Vagina (tissue), 2 donors: ENCODE measurements at regions not wholly inside any gene's neighbourhood (a gene's known extent, or its start where the extent isn't known, plus 50 kb on each side); places are given as distances from the start of the nearest gene placed in this dataset.

Experiments
- DNase-seq, 2 donors: peaks; one replicate each; pipeline ENCODE4 v3.0.0-alpha.2; 2017; ENCODE audit errors: extremely low spot score in 2 of 2
- H3K27ac ChIP-seq: fragments of 200-600 bp; sonication (generic); one replicate; pipeline ENCODE4 v1.5.1; 2019
- H3K27me3 ChIP-seq: fragments of 200-600 bp; sonication (generic); one replicate; pipeline ENCODE4 v1.5.1; 2019
- H3K36me3 ChIP-seq, 2 donors: fragments of 200-600 bp; sonication (generic); one replicate each; pipeline ENCODE4 v1.5.1; 2017 to 2019
- H3K4me1 ChIP-seq: fragments of 200-600 bp; sonication (generic); one replicate; pipeline ENCODE4 v1.5.1; 2019
- H3K4me3 ChIP-seq, 2 donors: fragments of 200-600 bp; sonication (generic); 1 replicate in 1 of 2; 2 replicates in 1 of 2; pipeline ENCODE4 v1.5.1; 2016 to 2019
- H3K9me3 ChIP-seq: fragments of 200-600 bp; sonication (generic); one replicate; pipeline ENCODE4 v1.5.1; 2019
- POLR2A ChIP-seq, 2 donors: fragments of 450-650 bp; IDR thresholded peaks; one replicate each; pipeline ENCODE4 v1.6.1; 2017; ENCODE audit warnings: antibody characterized with exemption in 2 of 2, mild to moderate bottlenecking in 2 of 2, moderate library complexity in 2 of 2
- POLR2AphosphoS5 ChIP-seq, 2 donors: sonication (generic); formaldehyde crosslinking; IDR thresholded peaks; one replicate each; pipeline ENCODE4 v1.9.0; 2017; ENCODE audit warnings: antibody characterized with exemption in 2 of 2, mild to moderate bottlenecking in 2 of 2, low read depth in 1 of 2; ENCODE audit not compliant: insufficient read depth in 1 of 2
- intact Hi-C: fragments of 100-400 bp; cut with DNase I; formaldehyde crosslinking; loops from one replicate; pipeline ENCODE4 v1.15.1; 2023
- TF ChIP-seq, protein P1 (sequence below), 3 experiments: fragments of 450-650 bp in 2 of 3; fragments of 200-600 bp in 1 of 3; sonication (generic) in 1 of 3; IDR thresholded peaks; one replicate each; pipeline ENCODE4 v1.5.1; 2017 to 2019; ENCODE audit warnings: antibody characterized with exemption in 3 of 3, mild to moderate bottlenecking in 2 of 3, moderate library complexity in 2 of 3

DNA sequence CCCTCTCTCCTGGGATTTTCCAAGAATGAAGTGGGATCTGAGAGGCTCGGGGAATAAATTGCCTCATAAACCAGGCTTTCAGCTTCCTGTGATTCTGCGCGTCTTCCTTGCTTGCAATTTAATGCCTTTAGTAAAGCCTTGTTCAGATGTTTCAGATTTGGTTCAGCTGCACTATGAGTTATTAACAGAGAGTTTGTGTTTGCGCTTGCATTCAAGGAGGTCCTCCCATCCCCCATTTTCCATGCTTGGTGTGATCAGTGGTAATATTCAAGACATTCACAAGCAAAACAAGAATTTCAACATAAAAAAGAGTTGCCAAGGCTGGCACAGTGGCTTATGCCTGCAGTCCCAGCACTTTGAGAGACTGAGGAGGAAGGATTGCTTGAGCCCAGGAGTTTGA, 1068.9 kb downstream of the TYW1 start:
- Histone ChIP-seq H3K27me3 (no peaks in the 10 kb centered on the region), H3K9me3 (no peaks in the 10 kb centered on the region), H3K4me1 (no peaks in the 10 kb centered on the region), H3K4me3 (no peak overlapping the region), H3K36me3 (no peaks in the 10 kb centered on the region), H3K27ac (no peak overlapping the region)
- intact Hi-C loops: no loop called here
- TF ChIP-seq POLR2A (IDR thresholded peaks at IDR 0.05) (no peak), POLR2AphosphoS5 (IDR thresholded peaks at IDR 0.05; ENCODE audit: insufficient read depth in 1 of 2, low read depth in 1 of 2) (no peak)
- TF ChIP-seq, protein P1, sequence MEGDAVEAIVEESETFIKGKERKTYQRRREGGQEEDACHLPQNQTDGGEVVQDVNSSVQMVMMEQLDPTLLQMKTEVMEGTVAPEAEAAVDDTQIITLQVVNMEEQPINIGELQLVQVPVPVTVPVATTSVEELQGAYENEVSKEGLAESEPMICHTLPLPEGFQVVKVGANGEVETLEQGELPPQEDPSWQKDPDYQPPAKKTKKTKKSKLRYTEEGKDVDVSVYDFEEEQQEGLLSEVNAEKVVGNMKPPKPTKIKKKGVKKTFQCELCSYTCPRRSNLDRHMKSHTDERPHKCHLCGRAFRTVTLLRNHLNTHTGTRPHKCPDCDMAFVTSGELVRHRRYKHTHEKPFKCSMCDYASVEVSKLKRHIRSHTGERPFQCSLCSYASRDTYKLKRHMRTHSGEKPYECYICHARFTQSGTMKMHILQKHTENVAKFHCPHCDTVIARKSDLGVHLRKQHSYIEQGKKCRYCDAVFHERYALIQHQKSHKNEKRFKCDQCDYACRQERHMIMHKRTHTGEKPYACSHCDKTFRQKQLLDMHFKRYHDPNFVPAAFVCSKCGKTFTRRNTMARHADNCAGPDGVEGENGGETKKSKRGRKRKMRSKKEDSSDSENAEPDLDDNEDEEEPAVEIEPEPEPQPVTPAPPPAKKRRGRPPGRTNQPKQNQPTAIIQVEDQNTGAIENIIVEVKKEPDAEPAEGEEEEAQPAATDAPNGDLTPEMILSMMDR (IDR thresholded peaks at IDR 0.05): no peak
- no peak for DNase-seq

DNA sequence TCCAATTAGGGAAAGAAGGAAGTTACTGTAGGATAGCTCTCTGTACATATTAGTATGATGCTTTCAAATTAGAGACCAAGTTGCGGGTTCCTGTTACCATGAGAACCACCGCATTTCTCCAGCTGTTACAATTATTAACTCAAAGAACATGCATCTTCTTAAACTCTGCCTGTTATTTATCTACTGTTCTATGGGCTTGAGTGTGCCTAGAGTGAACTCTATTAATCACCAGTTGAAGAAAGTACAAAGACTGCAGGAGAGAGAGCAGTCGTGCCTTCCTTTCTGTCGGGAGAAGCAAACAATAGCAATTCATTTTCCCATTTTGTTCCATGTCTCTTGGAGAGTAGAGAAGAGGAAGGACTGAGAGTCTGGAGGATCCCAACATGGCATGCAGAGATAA, 1071.2 kb downstream of the TYW1 start:
- H3K27ac ChIP-seq: no peak overlapping the region
- no peaks in the 10 kb centered on the region for H3K27me3 ChIP-seq
- TF ChIP-seq POLR2AphosphoS5 (IDR thresholded peaks at IDR 0.05; ENCODE audit: insufficient read depth in 1 of 2, low read depth in 1 of 2): no peak
- TF ChIP-seq, protein P1 (IDR thresholded peaks at IDR 0.05): no peak
- no peak for TF ChIP-seq POLR2A (IDR thresholded peaks at IDR 0.05)
- no peak overlapping the region for H3K4me3 ChIP-seq
- DNase-seq: no peak
- no peaks in the 10 kb centered on the region for H3K36me3 ChIP-seq
- H3K9me3 ChIP-seq: no peaks in the 10 kb centered on the region
- H3K4me1 ChIP-seq: no peaks in the 10 kb centered on the region
- intact Hi-C loops: no loop called here

GRCh38 chr7:68070992-68071391, 1074.4 kb downstream of the TYW1 start:
- intact Hi-C loops: no loop called here
- no peaks in the 10 kb centered on the region for H3K27me3 ChIP-seq
- no peaks in the 10 kb centered on the region for H3K4me1 ChIP-seq
- H3K27ac ChIP-seq: no peak overlapping the region
- TF ChIP-seq POLR2AphosphoS5 (IDR thresholded peaks at IDR 0.05; ENCODE audit: insufficient read depth in 1 of 2, low read depth in 1 of 2) (no peak), POLR2A (IDR thresholded peaks at IDR 0.05) (no peak)
- TF ChIP-seq, protein P1 (IDR thresholded peaks at IDR 0.05): no peak
- H3K36me3 ChIP-seq: no peaks in the 10 kb centered on the region
- no peaks in the 10 kb centered on the region for H3K9me3 ChIP-seq
- no peak for DNase-seq
- no peak overlapping the region for H3K4me3 ChIP-seq

GRCh38 chr7:68073701-68074100, 1077.1 kb downstream of the TYW1 start:
- intact Hi-C loops: no loop called here
- Histone ChIP-seq H3K4me1 (no peaks in the 10 kb centered on the region), H3K36me3 (no peaks in the 10 kb centered on the region), H3K4me3 (no peak overlapping the region), H3K27me3 (no peaks in the 10 kb centered on the region), H3K9me3 (no peaks in the 10 kb centered on the region), H3K27ac (no peak overlapping the region)
- DNase-seq: no peak
- TF ChIP-seq POLR2AphosphoS5 (IDR thresholded peaks at IDR 0.05; ENCODE audit: insufficient read depth in 1 of 2, low read depth in 1 of 2): no peak
- TF ChIP-seq POLR2A (IDR thresholded peaks at IDR 0.05): no peak
- TF ChIP-seq, protein P1 (IDR thresholded peaks at IDR 0.05): no peak

GRCh38 chr7:68074242-68074641, 1077.6 kb downstream of the TYW1 start:
- intact Hi-C loops: no loop called here
- no peak for DNase-seq
- H3K36me3 ChIP-seq: no peaks in the 10 kb centered on the region

More at GRCh38 chr7:68074242-68074641, 1077.6 kb downstream of the TYW1 start:
- TF ChIP-seq, protein P1 (IDR thresholded peaks at IDR 0.05): no peak
- TF ChIP-seq POLR2AphosphoS5 (IDR thresholded peaks at IDR 0.05; ENCODE audit: insufficient read depth in 1 of 2, low read depth in 1 of 2) (no peak), POLR2A (IDR thresholded peaks at IDR 0.05) (no peak)
- no peaks in the 10 kb centered on the region for H3K4me1 ChIP-seq
- no peak overlapping the region for H3K4me3 ChIP-seq
- no peaks in the 10 kb centered on the region for H3K9me3 ChIP-seq
- no peaks in the 10 kb centered on the region for H3K27me3 ChIP-seq
- no peak overlapping the region for H3K27ac ChIP-seq
